Adrenal gland (tissue), 9 donors: ENCODE measurements at regions not wholly inside any gene's neighbourhood (a gene's known extent, or its start where the extent isn't known, plus 50 kb on each side); places are given as distances from the start of the nearest gene placed in this dataset.

Experiments used
- DNase-seq, 7 donors: peaks; one replicate each; pipeline ENCODE4 v3.0.0-alpha.2; 2019 to 2020
- H3K27ac ChIP-seq, 5 donors: fragments of 200-600 bp; sonication (generic) in 4 of 5; 1 replicate in 3 of 5; 2 replicates in 2 of 5; pipeline versions ENCODE4 v1.5.1 to v1.8.0; 2016 to 2020; ENCODE audit warnings: mild to moderate bottlenecking in 1 of 5
- H3K27me3 ChIP-seq: fragments of 200-600 bp; 2 replicates; pipeline ENCODE4 v1.8.0; 2021
- H3K36me3 ChIP-seq, 2 donors: fragments of 200-600 bp; replicated peaks in 1 of 2; 1 replicate in 1 of 2; 2 replicates in 1 of 2; pipeline versions ENCODE4 v1.5.1 to v1.8.0; 2018 to 2022
- H3K4me1 ChIP-seq, 2 donors: fragments of 200-600 bp; replicated peaks in 1 of 2; 1 replicate in 1 of 2; 2 replicates in 1 of 2; pipeline versions ENCODE4 v1.5.1 to v1.8.0; 2018 to 2021
- H3K4me3 ChIP-seq, 4 donors: fragments of 200-600 bp; sonication (generic) in 3 of 4; one replicate each; pipeline ENCODE4 v1.5.1; 2016 to 2018
- H3K9me3 ChIP-seq, 3 donors: fragments of 200-600 bp; sonication (generic) in 1 of 3; replicated peaks in 1 of 3; 1 replicate in 2 of 3; 2 replicates in 1 of 3; pipeline versions ENCODE4 v1.5.1 to v1.8.0; 2016 to 2021
- CTCF ChIP-seq, 6 experiments: fragments of 450-650 bp in 4 of 6; fragments of 200-600 bp in 2 of 6; sonication (generic) in 1 of 6; IDR thresholded peaks; 1 replicate in 5 of 6; 2 replicates in 1 of 6; pipeline versions ENCODE4 v1.5.1 to v1.8.0; 2016 to 2021; ENCODE audit warnings: antibody characterized with exemption in 6 of 6, mild to moderate bottlenecking in 2 of 6, moderate library complexity in 1 of 6
- POLR2A ChIP-seq, 2 donors: fragments of 450-650 bp; IDR thresholded peaks; one replicate each; pipeline ENCODE4 v1.6.1; 2017; ENCODE audit warnings: antibody characterized with exemption in 2 of 2, mild to moderate bottlenecking in 2 of 2, moderate library complexity in 1 of 2
- WGBS, 4 donors: extraction: QIAGEN DNeasy Blood & Tissue Kit in 2 of 4; methylation state at CpG; one replicate each; pipeline versions ENCODE4 v1.1.5 to v1.1.7; 2013 to 2017; 5-methylcytosine and 5-hydroxymethylcytosine counted together
- intact Hi-C, 2 donors: fragments of 100-400 bp; cut with DNase I; formaldehyde crosslinking; loops; one replicate each; pipeline versions ENCODE4 v1.14.1 to v1.15.0; 2022 to 2023
- donor health status: healthy with polysubstance abuse.
- donor health status: Bipolar disorder and iron deficiency.
- donor health status: DM: yes; HTN: yes; CAD: no.
- donor health status: DM: no; HTN: no; CAD: no.
- donor health status: DM: no; HTN: no; CAD: no.

DNA sequence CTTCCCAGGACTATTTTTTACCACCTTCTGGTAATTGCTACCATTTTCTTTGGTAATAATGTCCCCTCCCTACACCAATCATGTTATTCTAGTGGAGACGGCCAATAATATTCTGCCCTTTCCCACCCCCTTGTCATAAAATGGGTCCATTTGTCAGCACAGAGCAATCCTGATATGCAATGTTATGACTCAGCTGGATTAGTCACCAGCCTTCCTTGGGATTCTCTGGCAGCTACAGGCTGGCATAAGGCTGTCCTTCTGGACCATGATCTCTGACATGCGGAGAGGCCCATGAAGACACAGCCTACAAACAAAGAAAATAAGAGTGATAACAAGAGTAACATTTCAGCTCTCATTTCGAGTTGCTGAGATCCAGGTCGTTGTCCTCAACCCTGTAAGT, 222.0 kb upstream of the CPNE8 start:
- Histone ChIP-seq H3K36me3 (no peaks in the 10 kb centered on the region), H3K4me3 (no peak overlapping the region), H3K4me1 (peaks cover 0 to 5% of the 10 kb centered on the region in 2 donors), H3K9me3 (no peaks in the 10 kb centered on the region), H3K27ac (no peak overlapping the region), H3K27me3 (no peaks in the 10 kb centered on the region)
- 20 to 34% (median 27%) methylated on average over 4 of the region's 4 CpGs for WGBS, 4 donors
- intact Hi-C loops = no loop called here
- TF ChIP-seq CTCF (IDR thresholded peaks at IDR 0.05) (no peak), POLR2A (IDR thresholded peaks at IDR 0.05) (no peak)
- peak; percentile 38 to 65 (median 59) for DNase-seq

GRCh38 chr12:39125566-39125965, 220.2 kb upstream of the CPNE8 start:
- H3K4me1 ChIP-seq = peaks cover 0 to 5% of the 10 kb centered on the region in 2 donors
- H3K36me3 ChIP-seq = no peaks in the 10 kb centered on the region
- TF ChIP-seq POLR2A (IDR thresholded peaks at IDR 0.05) = no peak
- TF ChIP-seq CTCF (IDR thresholded peaks at IDR 0.05) = no peak
- intact Hi-C loops = no loop called here
- no peak overlapping the region for H3K27ac ChIP-seq
- 20 to 39% (median 37%) methylated on average over 2 of the region's 2 CpGs for WGBS, 4 donors
- no peaks in the 10 kb centered on the region for H3K27me3 ChIP-seq
- H3K4me3 ChIP-seq = no peak overlapping the region
- no peak for DNase-seq
- H3K9me3 ChIP-seq = no peaks in the 10 kb centered on the region

DNA sequence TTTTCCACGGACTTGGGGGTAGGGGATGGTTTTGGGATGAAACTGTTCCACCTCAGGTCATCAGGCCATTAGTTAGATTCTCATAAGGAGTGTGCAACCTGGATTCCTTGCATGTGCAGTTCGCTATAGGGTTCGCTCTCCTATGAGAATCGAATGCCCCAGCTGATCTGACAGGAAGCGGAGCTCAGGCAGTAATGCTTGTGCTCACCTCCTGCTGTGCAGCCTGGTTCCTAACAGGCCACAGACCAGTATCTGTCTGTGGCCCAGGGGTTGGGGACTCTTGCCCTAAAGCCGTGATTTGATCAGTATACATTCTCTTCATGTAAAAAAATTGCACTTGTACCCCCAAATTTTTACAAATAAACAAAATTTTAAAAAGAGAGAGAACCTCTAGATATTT, 219.4 kb upstream of the CPNE8 start:
- H3K27me3 ChIP-seq = no peaks in the 10 kb centered on the region
- H3K27ac ChIP-seq = no peak overlapping the region
- no peak overlapping the region for H3K4me3 ChIP-seq
- WGBS, 4 donors = 82 to 89% (median 88%) methylated on average over 6 of the region's 6 CpGs
- no peak for DNase-seq
- intact Hi-C loops = no loop called here
- H3K9me3 ChIP-seq = no peaks in the 10 kb centered on the region
- peaks cover 0 to 5% of the 10 kb centered on the region in 2 donors for H3K4me1 ChIP-seq
- no peaks in the 10 kb centered on the region for H3K36me3 ChIP-seq
- TF ChIP-seq POLR2A (IDR thresholded peaks at IDR 0.05) = no peak
- no peak for TF ChIP-seq CTCF (IDR thresholded peaks at IDR 0.05)

DNA sequence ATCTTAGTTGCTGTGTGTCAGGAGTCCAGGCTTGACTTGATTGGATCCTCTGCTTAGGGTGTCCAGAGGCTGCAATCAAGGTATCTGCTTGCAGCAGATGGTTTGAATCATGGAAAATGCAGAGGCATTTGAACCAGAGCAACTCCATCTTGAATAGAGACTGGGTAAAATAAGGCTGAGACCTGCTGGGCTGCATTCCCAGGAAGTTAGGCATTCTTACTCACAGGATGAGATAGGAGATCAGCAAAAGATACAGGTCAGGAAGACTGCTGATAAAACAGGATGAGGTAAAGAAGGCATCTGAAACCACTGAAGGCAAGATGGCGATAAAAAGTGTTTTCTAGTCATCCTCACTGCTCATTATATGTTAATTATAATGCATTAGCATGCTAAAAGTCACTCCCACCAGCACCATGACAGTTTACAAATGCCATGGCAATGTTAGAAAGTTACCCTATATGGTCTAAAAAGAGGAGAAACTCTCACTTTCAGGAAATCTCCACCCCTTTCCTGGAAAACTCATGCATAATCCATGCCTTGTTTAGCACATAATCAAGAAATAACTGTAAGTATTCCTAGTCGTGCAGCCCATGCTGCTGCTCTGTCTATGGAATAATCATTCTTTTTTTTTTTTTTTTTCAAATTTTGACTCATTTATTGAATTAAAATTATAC, 218.3 kb upstream of the CPNE8 start:
- 28 to 76% (median 43%) methylated on average over 2 of the region's 2 CpGs for WGBS, 4 donors
- intact Hi-C loops = no loop called here
- H3K9me3 ChIP-seq = no peaks in the 10 kb centered on the region

More for the DNA sequence above, 218.3 kb upstream of the CPNE8 start:
- Histone ChIP-seq H3K27me3 (no peaks in the 10 kb centered on the region), H3K4me3 (no peak overlapping the region), H3K36me3 (no peaks in the 10 kb centered on the region), H3K27ac (no peak overlapping the region), H3K4me1 (peaks cover 0 to 5% of the 10 kb centered on the region in 2 donors)
- no peak for TF ChIP-seq POLR2A (IDR thresholded peaks at IDR 0.05)
- no peak for TF ChIP-seq CTCF (IDR thresholded peaks at IDR 0.05)
- DNase-seq = no peak
